ENCODE measurements at regions not wholly inside any gene's neighbourhood (a gene's known extent, or its start where the extent isn't known, plus 50 kb on each side); places are given as distances from the start of the nearest gene placed in this dataset.

DNA sequence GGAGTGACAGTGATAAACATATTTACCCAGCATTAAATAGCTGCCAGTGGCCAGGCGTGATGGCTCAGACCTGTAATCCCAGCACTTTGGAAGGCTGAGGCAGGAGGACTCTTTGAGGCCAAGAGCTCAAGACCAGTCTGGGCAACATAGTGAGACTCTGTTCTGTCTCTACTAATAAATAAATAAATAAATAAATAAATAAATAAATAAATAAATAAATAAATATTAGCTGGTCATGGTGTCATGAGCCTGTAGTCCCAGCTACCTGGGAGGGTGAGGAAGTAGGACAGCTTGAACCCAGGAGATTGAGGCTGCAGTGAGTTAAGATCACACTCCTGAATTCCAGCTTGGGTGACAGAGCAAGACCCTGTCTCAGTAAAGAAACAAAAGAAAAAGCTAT, 384.0 kb upstream of the ADARB2 start:
- H3K27ac ChIP-seq, result no peak overlapping the region
- DNase-seq (ENCODE audit: low spot score), result no peak
- CTCF ChIA-PET, result interaction anchor here (0.7 to 1.0 kb wide), 2 partner anchors 17 to 148 kb away, joined by 3 to 4 read pairs; no protein-coding TSS in a partner anchor
- TF ChIP-seq, protein P1, sequence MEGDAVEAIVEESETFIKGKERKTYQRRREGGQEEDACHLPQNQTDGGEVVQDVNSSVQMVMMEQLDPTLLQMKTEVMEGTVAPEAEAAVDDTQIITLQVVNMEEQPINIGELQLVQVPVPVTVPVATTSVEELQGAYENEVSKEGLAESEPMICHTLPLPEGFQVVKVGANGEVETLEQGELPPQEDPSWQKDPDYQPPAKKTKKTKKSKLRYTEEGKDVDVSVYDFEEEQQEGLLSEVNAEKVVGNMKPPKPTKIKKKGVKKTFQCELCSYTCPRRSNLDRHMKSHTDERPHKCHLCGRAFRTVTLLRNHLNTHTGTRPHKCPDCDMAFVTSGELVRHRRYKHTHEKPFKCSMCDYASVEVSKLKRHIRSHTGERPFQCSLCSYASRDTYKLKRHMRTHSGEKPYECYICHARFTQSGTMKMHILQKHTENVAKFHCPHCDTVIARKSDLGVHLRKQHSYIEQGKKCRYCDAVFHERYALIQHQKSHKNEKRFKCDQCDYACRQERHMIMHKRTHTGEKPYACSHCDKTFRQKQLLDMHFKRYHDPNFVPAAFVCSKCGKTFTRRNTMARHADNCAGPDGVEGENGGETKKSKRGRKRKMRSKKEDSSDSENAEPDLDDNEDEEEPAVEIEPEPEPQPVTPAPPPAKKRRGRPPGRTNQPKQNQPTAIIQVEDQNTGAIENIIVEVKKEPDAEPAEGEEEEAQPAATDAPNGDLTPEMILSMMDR (conservative IDR thresholded peaks at IDR 0.05; ENCODE audit: low read depth), result no peak
- POLR2A ChIA-PET (ENCODE audit: low non-redundant PET), result no interaction called here

DNA sequence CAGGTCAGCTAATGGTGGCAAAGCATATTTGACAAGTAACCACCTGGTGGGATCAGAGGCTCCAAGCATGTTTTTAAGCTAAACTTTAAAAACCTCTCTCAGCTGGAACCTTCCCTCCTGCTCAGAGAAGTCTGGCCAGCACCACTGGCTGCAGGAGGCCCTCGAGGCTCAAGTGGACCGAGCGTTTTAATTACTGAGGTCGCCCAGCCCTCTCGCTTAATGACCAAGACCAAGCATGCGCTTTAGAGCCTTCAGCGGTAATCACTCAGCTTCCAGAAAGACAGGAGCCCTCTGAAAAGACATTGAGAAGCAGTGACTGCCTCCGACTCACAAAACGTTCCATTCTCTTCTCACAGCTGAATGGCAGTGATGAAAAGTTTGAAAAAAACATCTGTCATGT, 383.4 kb upstream of the ADARB2 start:
- no peak for DNase-seq (ENCODE audit: low spot score)
- TF ChIP-seq, protein P1 (conservative IDR thresholded peaks at IDR 0.05; ENCODE audit: low read depth), result no peak
- ChIA-PET POLR2A (ENCODE audit: low non-redundant PET) (no interaction called here), CTCF (interaction anchor here (0.8 to 1.0 kb wide), 2 partner anchors 12 to 17 kb away, joined by 4 to 7 read pairs; no protein-coding TSS in a partner anchor)
- no peak overlapping the region for H3K27ac ChIP-seq

DNA sequence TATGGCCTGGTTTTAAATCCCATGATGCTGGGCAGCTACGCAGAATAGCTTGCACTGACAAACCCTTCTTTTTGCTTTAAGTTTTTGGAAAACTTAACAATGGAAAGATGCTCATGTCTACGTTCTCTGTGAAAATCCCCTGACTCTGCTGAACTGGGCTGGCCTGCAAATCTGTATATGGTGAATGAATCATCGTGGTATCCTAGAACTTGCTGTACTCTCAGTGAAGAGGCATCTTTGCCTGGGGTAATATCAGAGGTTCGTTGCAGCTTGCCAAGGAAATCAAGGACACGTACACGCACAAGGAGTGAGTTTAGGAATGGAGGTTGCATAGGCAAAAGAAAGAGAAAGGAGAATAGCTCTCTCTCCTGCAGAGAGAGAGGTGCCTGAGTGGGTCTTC, 382.0 kb upstream of the ADARB2 start:
- CTCF ChIA-PET, result no interaction called here
- peak; percentile 90 for DNase-seq (ENCODE audit: low spot score)
- POLR2A ChIA-PET (ENCODE audit: low non-redundant PET), result no interaction called here
- peak overlapping the region; percentile 68; the same call in 1 of the 2 replicates for H3K27ac ChIP-seq
- TF ChIP-seq, protein P1 (conservative IDR thresholded peaks at IDR 0.05; ENCODE audit: low read depth), result no peak

DNA sequence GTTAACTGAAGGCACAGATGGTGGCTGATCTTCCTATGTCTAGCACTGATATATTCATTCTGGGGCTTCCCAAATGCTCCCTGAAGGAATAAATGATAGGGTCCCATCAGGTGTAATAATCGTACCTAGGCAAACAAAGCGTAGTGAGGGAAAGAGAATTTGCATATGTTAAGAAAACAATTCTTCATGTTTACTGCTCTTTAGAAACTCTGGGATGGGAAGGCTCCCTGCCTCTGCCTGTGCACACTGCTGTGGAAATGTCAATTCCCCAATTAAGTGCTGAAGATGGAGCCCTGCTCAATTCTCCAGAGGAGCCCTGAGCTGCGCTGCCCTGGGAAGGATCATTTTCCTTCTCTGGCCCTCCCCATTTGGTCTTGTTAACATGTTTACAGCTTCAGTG, 380.9 kb upstream of the ADARB2 start:
- H3K27ac ChIP-seq, result peak overlapping the region; percentile 43; the same call in 1 of the 2 replicates
- POLR2A ChIA-PET (ENCODE audit: low non-redundant PET), result no interaction called here
- TF ChIP-seq, protein P1 (conservative IDR thresholded peaks at IDR 0.05; ENCODE audit: low read depth), result no peak
- no peak for DNase-seq (ENCODE audit: low spot score)
- CTCF ChIA-PET, result no interaction called here

DNA sequence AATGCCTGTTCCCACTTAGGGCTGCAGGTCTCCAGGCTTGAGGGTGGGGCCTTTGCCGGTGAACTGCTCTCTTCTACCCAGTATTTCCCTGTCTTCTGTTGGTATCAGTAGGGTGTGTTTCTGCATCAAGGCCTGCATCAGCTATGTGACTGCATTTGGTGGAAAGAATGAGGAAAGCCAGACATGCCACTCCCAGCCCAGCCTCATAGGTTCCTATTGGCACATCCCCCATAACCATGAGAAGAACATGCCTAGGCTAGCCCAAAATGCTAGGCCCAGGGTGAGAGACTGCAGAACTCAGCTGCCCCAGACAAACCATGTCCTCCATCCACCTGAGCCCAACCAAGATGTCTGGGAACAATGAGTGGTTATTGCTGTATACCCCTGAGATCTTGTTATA, 380.3 kb upstream of the ADARB2 start:
- peak overlapping the region; percentile 67 for H3K27ac ChIP-seq
- POLR2A ChIA-PET (ENCODE audit: low non-redundant PET), result no interaction called here
- DNase-seq (ENCODE audit: low spot score), result peak; percentile 42
- TF ChIP-seq, protein P1 (conservative IDR thresholded peaks at IDR 0.05; ENCODE audit: low read depth), result no peak
- CTCF ChIA-PET, result no interaction called here

DNA sequence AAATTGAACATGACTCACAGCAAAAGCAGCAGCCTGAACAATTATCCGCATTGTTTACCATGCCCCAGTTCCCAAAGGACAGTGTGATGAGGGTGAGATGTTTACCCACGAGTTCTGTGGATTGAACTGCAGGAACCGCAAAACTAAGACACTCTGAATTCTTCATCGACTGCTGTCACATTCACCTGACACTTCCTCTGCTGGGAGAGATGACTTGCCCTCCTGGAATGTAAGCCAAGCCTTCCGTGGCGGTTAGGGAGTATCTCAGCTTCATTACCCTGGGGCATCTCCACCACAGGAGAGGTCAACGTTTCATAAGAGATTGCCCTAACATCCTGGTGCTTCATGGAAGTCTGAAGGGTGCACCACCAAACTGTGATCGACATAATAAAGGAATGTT, 374.6 kb upstream of the ADARB2 start:
- DNase-seq (ENCODE audit: low spot score), result peak; percentile 91
- peak overlapping the region; percentile 54; the same call in 1 of the 2 replicates for H3K27ac ChIP-seq
- TF ChIP-seq, protein P1 (conservative IDR thresholded peaks at IDR 0.05; ENCODE audit: low read depth), result no peak
- CTCF ChIA-PET, result interaction anchor here (0.7 kb wide), 1 partner anchor 53 kb away, joined by 3 read pairs; no protein-coding TSS in a partner anchor
- POLR2A ChIA-PET (ENCODE audit: low non-redundant PET), result no interaction called here
